Smooth muscle cell (in vitro differentiated cells): ENCODE measurements at regions not wholly inside any gene's neighbourhood (a gene's known extent, or its start where the extent isn't known, plus 50 kb on each side); places are given as distances from the start of the nearest gene placed in this dataset.

Source experiments
- DNase-seq: peaks from one replicate; lab custom pipeline; 2025; ENCODE audit not compliant: unreplicated experiment; lab: John Stamatoyannopoulos, UW
- H2AFZ ChIP-seq: fragments of 200-600 bp; sonication (generic); 2 replicates; pipeline ENCODE4 v1.6.0; 2016; ENCODE audit warnings: antibody characterized with exemption, low read depth, mild to moderate bottlenecking
- H3F3A ChIP-seq: fragments of 200-600 bp; sonication (generic); 2 replicates; pipeline ENCODE4 v1.6.0; 2017; ENCODE audit warnings: antibody characterized with exemption, low read depth
- H3K27ac ChIP-seq: fragments of 200-600 bp; sonication (generic); 2 replicates; pipeline ENCODE4 v1.5.1; 2016; ENCODE audit warnings: low read depth, mild to moderate bottlenecking
- H3K27me3 ChIP-seq: fragments of 200-600 bp; sonication (generic); 2 replicates; pipeline ENCODE4 v1.6.1; 2016; ENCODE audit warnings: low read depth, mild to moderate bottlenecking
- H3K36me3 ChIP-seq: fragments of 200-600 bp; sonication (generic); 2 replicates; pipeline ENCODE4 v1.5.1; 2016; ENCODE audit warnings: low read depth
- H3K4me1 ChIP-seq: fragments of 200-600 bp; sonication (generic); 2 replicates; pipeline ENCODE4 v1.5.1; 2016; ENCODE audit warnings: low read depth
- H3K4me2 ChIP-seq: fragments of 200-600 bp; sonication (generic); 2 replicates; pipeline ENCODE4 v1.6.0; 2016; ENCODE audit warnings: mild to moderate bottlenecking
- H3K4me3 ChIP-seq: fragments of 200-600 bp; sonication (generic); 2 replicates; pipeline ENCODE4 v1.5.1; 2016; ENCODE audit warnings: mild to moderate bottlenecking
- H3K79me2 ChIP-seq: fragments of 200-600 bp; sonication (generic); 2 replicates; pipeline ENCODE4 v1.6.0; 2016; ENCODE audit warnings: low read depth, mild to moderate bottlenecking
- H3K9ac ChIP-seq: fragments of 200-600 bp; sonication (generic); 2 replicates; pipeline ENCODE4 v1.6.0; 2016; ENCODE audit warnings: low read depth
- H3K9me3 ChIP-seq: fragments of 200-600 bp; sonication (generic); replicated peaks from 2 replicates; pipeline ENCODE4 v1.5.1; 2016; ENCODE audit warnings: low read depth
- H4K20me1 ChIP-seq: fragments of 200-600 bp; sonication (generic); 2 replicates; pipeline ENCODE4 v1.6.0; 2016; ENCODE audit warnings: low read depth
- CTCF ChIP-seq: fragments of 200-600 bp; sonication (generic); IDR thresholded peaks from 2 replicates; pipeline ENCODE4 v1.5.1; 2017; ENCODE audit warnings: borderline replicate concordance, mild to moderate bottlenecking, antibody characterized with exemption; ENCODE audit not compliant: insufficient read depth, poor library complexity, severe bottlenecking
- WGBS: methylation state at CpG from one replicate; pipeline ENCODE4 v1.1.7; 2016; ENCODE audit warnings: low lambda C conversion rate; 5-methylcytosine and 5-hydroxymethylcytosine counted together

GRCh38 chr2:172287190-172287589 lies 140.2 kb upstream of the ITGA6 start:
- no peaks in the 10 kb centered on the region for H3K36me3 ChIP-seq
- H3K27me3 ChIP-seq = no peaks in the 10 kb centered on the region
- peaks cover 14% of the 10 kb centered on the region for H3F3A ChIP-seq
- no peak for DNase-seq
- no peaks in the 10 kb centered on the region for H3K79me2 ChIP-seq
- no peak overlapping the region for H3K4me3 ChIP-seq
- peaks cover 34% of the 10 kb centered on the region for H3K4me1 ChIP-seq
- H3K9ac ChIP-seq = no peak overlapping the region
- no peak overlapping the region for H3K27ac ChIP-seq
- no peak for TF ChIP-seq CTCF
- H3K4me2 ChIP-seq = no peak overlapping the region
- H2AFZ ChIP-seq = no peak overlapping the region
- H4K20me1 ChIP-seq = no peaks in the 10 kb centered on the region
- no peaks in the 10 kb centered on the region for H3K9me3 ChIP-seq

- no peak for TF ChIP-seq CTCF
- Histone ChIP-seq H3K4me1 (peaks cover 31% of the 10 kb centered on the region), H2AFZ (no peak overlapping the region), H3K27me3 (no peaks in the 10 kb centered on the region), H3K9ac (no peak overlapping the region), H3K79me2 (no peaks in the 10 kb centered on the region), H4K20me1 (no peaks in the 10 kb centered on the region), H3K36me3 (no peaks in the 10 kb centered on the region), H3K9me3 (no peaks in the 10 kb centered on the region), H3K27ac (no peak overlapping the region), H3F3A (peaks cover 11% of the 10 kb centered on the region), H3K4me3 (no peak overlapping the region), H3K4me2 (no peak overlapping the region)
- DNase-seq = no peak
- WGBS = 82% methylated on average over 6 of the region's 6 CpGs
Measured at GRCh38 chr2:172287605-172288315, 139.6 kb upstream of the ITGA6 start.

- no peak for TF ChIP-seq CTCF
- H3K4me1 ChIP-seq = peaks cover 27% of the 10 kb centered on the region
- peaks cover 10% of the 10 kb centered on the region for H3F3A ChIP-seq
- H3K27ac ChIP-seq = no peak overlapping the region
- H3K27me3 ChIP-seq = no peaks in the 10 kb centered on the region
- no peaks in the 10 kb centered on the region for H3K36me3 ChIP-seq
- no peak for DNase-seq
- H3K4me2 ChIP-seq = no peak overlapping the region
- H3K9me3 ChIP-seq = no peaks in the 10 kb centered on the region
- no peak overlapping the region for H3K4me3 ChIP-seq
- H3K9ac ChIP-seq = no peak overlapping the region
- 80% methylated on average over 1 of the region's 1 CpG for WGBS
- H3K79me2 ChIP-seq = no peaks in the 10 kb centered on the region
- no peak overlapping the region for H2AFZ ChIP-seq
- H4K20me1 ChIP-seq = no peaks in the 10 kb centered on the region
Measured at GRCh38 chr2:172288603-172289002, 138.8 kb upstream of the ITGA6 start.

GRCh38 chr2:172293952-172294351 lies 133.4 kb upstream of the ITGA6 start:
- DNase-seq = peak; percentile 18
- H3K9ac ChIP-seq = no peak overlapping the region

More at GRCh38 chr2:172293952-172294351, 133.4 kb upstream of the ITGA6 start:
- H4K20me1 ChIP-seq = no peaks in the 10 kb centered on the region
- no peak for TF ChIP-seq CTCF
- H3F3A ChIP-seq = no peaks in the 10 kb centered on the region
- no peak overlapping the region for H3K4me3 ChIP-seq
- H3K27me3 ChIP-seq = peaks cover 5% of the 10 kb centered on the region
- peak overlapping the region; percentile 32 for H3K4me2 ChIP-seq
- H2AFZ ChIP-seq = peak overlapping the region; percentile 59
- no peaks in the 10 kb centered on the region for H3K9me3 ChIP-seq
- peaks cover 6% of the 10 kb centered on the region for H3K4me1 ChIP-seq
- no peak overlapping the region for H3K27ac ChIP-seq
- H3K79me2 ChIP-seq = no peaks in the 10 kb centered on the region
- WGBS = 62% methylated on average over 6 of the region's 6 CpGs
- no peaks in the 10 kb centered on the region for H3K36me3 ChIP-seq
